GM06990 (cell line): ENCODE measurements at regions not wholly inside any gene's neighbourhood (a gene's known extent, or its start where the extent isn't known, plus 50 kb on each side); places are given as distances from the start of the nearest gene placed in this dataset.

Source experiments
- DNase-seq: peaks from one replicate; pipeline ENCODE4 v3.0.0-alpha.2; 2011; ENCODE audit not compliant: insufficient read length; ENCODE audit errors: extremely low read depth
- H3K27me3 ChIP-seq: replicated peaks from 2 replicates; pipeline ENCODE4 v1.6.0; 2011; ENCODE audit warnings: low read length; ENCODE audit not compliant: control insufficient read depth, insufficient read depth
- H3K36me3 ChIP-seq: 2 replicates; pipeline ENCODE4 v1.5.1; 2011; ENCODE audit warnings: low read length; ENCODE audit not compliant: control insufficient read depth, insufficient read depth
- H3K4me3 ChIP-seq: replicated peaks from 2 replicates; pipeline ENCODE4 v1.5.1; 2011; ENCODE audit warnings: low read depth, mild to moderate bottlenecking, control low read depth, low read length
- TF ChIP-seq, protein P1 (sequence below): IDR thresholded peaks from 2 replicates; pipeline ENCODE4 v1.5.1; 2011; ENCODE audit warnings: low read length, control low read depth, mild to moderate bottlenecking, inconsistent platforms; ENCODE audit not compliant: insufficient read depth, poor library complexity, severe bottlenecking

DNA sequence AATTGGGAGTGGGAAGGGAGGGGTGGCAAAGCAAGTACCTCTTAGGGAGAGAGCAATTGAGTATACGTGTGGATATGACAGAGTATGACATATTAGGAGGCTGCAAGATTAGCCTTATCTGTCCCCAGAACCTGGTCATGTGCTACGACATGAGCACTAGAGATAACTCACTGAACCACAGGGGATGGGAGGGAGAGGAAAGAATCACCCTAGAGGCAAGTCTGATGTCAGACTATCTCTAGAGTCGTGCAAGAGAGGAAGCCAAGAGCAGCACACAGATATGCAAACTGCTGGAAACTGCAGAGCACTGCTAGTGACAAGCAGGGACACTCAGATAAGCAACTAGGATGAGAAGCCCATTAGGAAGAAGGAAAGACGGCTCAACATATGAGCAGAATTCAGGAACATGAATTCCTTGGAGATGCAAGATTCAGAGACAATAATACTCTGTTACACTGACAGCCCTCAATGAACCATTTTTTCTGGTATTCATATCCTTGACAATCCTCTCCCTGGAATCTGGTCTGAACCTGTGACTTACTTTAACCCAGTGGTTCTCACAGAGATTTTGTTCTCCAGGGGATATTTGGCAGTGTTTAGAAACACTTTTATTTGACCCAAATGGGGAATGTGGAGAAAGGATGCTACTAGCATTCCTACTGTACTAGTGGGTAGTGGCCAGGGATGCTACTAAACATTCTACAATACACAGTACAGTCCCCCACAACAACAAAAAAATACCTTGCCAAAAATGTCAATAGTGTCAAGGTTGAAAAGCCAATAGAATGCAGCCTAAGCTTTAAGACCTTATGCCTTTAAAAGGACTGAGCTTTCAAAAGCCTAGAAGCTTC, 84.0 kb upstream of the BMP2K start:
- DNase-seq, result no peak
- H3K27me3 ChIP-seq, result no peaks in the 10 kb centered on the region
- TF ChIP-seq, protein P1, sequence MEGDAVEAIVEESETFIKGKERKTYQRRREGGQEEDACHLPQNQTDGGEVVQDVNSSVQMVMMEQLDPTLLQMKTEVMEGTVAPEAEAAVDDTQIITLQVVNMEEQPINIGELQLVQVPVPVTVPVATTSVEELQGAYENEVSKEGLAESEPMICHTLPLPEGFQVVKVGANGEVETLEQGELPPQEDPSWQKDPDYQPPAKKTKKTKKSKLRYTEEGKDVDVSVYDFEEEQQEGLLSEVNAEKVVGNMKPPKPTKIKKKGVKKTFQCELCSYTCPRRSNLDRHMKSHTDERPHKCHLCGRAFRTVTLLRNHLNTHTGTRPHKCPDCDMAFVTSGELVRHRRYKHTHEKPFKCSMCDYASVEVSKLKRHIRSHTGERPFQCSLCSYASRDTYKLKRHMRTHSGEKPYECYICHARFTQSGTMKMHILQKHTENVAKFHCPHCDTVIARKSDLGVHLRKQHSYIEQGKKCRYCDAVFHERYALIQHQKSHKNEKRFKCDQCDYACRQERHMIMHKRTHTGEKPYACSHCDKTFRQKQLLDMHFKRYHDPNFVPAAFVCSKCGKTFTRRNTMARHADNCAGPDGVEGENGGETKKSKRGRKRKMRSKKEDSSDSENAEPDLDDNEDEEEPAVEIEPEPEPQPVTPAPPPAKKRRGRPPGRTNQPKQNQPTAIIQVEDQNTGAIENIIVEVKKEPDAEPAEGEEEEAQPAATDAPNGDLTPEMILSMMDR, result no peak
- no peaks in the 10 kb centered on the region for H3K36me3 ChIP-seq
- no peak overlapping the region for H3K4me3 ChIP-seq

DNA sequence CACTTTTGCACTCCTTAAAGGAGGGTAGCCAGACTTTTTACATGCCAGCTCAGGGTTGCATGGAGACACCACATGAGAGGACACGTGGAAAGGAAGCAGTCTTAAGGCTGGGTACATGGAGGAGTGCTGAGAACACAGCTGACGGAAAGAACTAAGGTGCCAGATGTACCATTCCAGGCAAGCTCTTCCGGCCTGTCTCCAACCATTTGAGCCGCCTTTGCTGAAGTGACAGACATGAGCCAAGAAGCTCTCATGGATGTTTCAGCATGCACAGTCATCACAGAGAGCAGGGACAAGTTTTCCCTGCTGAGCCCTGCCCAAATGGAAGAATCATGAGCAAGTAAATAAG, 83.4 kb upstream of the BMP2K start:
- Histone ChIP-seq H3K4me3 (no peak overlapping the region), H3K36me3 (no peaks in the 10 kb centered on the region), H3K27me3 (no peaks in the 10 kb centered on the region)
- no peak for DNase-seq
- TF ChIP-seq, protein P1, result no peak

DNA sequence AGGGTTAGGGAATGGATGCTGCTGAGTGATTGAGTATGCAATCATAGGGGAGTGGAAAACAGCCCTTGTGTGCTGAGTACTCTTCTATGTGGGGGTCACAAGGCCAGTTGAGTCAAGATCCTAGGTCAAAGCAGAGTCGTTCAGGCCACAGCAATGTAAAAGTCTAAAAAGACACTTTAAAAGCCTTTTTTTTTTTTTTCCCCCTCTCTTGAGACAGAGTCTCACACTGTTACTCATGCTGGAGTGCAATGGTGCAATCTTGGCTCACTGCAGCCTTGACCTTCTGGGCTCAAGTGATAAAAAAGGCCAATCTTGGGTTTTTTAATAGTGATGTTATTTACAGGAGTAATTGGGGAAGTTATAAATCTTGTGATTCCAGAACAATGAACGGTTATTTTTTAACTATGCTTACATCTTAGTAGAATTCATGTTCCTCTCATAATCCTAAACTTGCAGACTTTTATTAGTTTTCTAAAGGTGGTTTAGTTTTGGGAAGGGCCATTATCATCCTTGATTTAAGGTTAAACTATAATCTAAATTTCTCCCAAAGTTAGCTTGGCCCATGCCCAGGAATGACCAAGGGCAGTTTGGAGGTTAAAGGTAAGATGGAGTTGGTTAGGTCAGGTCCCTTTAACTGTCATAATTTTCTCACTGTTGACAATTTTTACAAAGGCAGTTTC, 82.2 kb upstream of the BMP2K start:
- TF ChIP-seq, protein P1, result no peak
- DNase-seq, result no peak

DNA sequence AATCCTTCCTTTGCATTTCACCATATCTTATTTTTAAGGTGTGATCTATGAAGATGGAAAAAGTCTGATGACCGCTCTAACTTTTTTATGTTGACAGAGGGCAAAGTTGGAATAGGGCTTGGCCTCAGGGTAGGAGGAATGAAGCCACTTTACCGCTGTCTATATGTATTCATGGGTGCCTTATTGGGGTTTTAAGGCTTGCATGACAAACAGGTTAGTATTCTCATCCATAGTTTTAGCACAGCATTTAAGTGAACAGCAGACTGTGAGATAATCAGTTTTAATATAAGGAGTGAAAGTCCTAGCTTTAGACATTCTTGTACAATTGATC, 81.7 kb upstream of the BMP2K start:
- Histone ChIP-seq H3K36me3 (no peaks in the 10 kb centered on the region), H3K4me3 (no peak overlapping the region), H3K27me3 (no peaks in the 10 kb centered on the region)
- no peak for DNase-seq
- TF ChIP-seq, protein P1, result no peak

More for the DNA sequence above, 82.2 kb upstream of the BMP2K start:
- Histone ChIP-seq H3K27me3 (no peaks in the 10 kb centered on the region), H3K4me3 (no peak overlapping the region), H3K36me3 (no peaks in the 10 kb centered on the region)

DNA sequence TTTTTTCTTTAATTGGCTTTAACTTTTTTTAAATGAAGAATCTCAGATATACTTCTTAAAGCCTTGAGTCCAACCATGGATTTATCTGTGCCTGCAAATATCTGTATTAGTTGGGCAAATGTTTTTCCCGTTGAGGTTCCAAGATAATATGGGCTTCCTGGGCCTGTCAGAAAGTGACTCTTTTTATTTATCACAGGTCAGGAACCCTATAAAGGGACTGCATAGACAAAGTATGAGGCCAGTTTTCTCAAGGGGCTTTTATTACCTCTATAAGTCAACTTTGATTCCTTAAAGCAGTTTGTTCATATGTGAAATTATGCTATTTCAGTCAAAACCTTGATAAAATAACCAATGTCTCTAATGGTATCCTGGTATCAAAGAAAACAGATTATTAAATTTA, 80.2 kb upstream of the BMP2K start:
- TF ChIP-seq, protein P1, result no peak
- H3K36me3 ChIP-seq, result no peaks in the 10 kb centered on the region
- no peaks in the 10 kb centered on the region for H3K27me3 ChIP-seq
- no peak overlapping the region for H3K4me3 ChIP-seq
- DNase-seq, result no peak
